ENCODE measurements at regions not wholly inside any gene's neighbourhood (a gene's known extent, or its start where the extent isn't known, plus 50 kb on each side); places are given as distances from the start of the nearest gene placed in this dataset.
A peak's percentile ranks its signal among the peaks of the same experiment; 100 is the strongest.

DNA sequence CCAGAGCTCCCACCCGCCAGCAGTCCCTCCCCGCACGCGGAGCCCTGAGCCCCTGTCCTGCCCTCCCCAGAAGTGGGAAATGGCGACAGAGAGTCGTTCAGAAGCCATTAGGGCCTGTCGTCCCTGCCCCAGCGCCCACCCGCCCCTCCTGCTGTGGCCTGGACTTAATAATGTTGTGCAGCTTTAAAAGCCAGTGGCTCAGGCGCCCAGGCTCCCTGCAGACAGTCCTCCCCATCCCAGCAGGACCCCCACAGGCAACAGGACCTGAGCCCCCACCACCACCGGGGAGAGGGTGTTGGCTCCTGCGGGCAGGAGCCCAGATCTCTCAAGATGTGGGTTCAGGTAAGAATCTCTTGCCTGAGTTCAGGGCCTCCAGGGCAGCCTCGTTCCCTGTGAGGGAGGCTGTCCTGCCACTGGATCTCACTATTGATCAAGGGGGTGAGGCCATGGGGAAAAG lies 125.3 kb upstream of the RUNX3 start:
- DNase-seq = no peak

DNA sequence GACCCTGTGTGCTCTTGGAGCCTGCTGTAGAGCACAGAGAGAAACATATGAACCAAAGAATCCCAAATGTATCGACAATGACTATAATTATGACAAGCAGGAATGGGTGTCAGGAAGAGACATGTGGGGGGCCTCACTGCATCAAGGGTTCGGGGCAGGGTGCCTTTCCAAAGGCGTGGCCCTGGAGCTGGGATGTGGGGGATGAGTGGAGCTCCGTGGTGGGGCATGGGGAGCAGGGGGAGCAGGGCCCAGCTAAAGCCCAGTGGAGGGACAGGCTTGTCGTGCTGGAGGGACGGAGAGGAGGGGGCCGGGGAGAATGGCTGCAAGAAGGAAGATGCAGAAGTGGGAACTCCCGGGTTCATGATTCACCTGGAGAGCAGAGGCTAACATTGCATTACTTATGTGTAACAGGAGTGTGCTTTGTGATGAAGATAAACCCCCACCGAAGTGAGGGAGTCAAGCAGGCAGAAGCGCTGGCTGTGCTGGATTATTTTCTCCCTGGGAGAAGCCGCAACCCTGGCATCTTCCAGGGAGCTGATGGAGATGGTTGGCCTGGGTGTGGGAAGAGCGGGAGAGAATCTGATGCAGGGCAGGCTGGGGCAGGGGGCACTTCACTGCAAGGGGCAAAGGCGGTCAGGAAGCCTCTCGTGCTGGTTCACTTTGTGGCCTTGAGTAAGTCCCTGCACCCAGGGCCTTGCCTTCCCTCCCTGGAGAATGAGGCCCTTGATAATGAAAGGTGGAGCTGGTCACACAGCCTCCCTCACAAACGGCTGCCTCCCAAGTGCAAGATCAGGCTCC lies 124.6 kb upstream of the RUNX3 start:
- DNase-seq = no peak

DNA sequence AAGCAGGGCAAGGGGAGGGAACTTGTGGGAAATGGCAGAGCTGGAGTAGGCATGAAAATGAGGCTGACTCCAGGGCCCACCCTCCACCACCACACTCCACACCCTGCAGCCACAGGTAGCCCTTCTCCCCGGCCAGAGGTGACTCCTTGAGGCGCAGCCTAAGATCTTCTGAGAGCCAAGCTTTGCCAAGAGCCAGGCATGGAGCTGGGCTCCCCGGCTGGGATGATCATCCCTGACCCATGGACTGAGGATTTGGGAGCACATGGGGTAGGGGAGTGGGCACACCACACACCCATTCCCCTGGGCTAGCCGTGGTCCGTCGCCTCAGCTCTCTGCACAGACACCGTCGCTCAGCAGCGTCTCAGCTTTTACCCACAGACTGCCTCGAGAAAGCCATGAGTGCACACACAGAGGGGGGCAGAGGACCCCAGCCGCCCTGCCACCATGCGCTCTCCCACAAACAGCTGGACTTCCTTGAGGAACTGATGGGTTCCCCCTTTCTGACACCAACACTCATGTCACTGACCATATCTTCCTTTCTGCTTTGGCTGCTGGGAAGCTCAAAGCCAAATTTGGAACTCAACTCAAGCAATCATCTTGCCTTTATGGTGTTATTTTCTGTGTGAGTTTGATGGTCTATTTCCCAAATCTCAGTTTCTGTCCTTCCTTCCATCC lies 123.6 kb upstream of the RUNX3 start:
- no peak for DNase-seq

DNA sequence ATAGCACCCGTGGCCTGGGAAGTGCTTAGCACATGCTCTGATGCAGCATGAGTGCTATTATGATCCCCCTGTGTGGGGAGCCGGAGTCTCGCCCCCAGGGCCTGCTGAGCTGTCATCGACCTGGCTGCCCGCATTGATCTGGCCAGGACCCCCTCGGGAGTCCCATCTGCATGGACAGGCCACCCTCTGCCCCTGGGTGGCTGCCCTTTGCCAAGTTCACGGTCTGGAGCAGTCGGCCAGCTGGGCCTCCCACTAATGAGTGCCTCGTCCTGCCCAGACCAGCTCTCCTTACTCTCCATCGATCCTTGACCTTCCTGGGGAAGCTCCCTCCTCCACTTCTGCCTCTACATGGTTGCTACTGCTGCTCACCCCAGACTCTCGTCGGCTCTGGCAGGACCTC lies 121.8 kb upstream of the RUNX3 start:
- no peak for DNase-seq

DNA sequence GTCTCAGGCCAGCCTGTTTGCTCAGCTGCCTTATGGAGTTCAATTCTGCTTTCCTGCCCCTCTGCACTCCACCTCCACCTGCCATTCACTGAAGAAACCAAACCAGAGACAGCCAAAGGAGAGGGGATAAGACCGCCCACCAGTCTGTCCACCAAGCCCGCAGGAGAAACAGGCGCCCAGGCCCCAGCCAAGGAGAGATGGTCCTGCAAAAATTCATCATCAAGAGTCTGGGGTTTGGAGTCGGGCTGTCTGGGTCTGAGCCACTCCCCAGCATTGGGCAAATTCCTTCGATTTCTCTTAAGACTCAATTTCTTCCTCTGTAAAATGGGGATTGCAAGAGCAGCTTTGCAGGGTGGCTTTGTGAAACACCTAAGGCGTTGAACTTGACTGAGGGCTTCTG lies 121.4 kb upstream of the RUNX3 start:
- DNase-seq = no peak

DNA sequence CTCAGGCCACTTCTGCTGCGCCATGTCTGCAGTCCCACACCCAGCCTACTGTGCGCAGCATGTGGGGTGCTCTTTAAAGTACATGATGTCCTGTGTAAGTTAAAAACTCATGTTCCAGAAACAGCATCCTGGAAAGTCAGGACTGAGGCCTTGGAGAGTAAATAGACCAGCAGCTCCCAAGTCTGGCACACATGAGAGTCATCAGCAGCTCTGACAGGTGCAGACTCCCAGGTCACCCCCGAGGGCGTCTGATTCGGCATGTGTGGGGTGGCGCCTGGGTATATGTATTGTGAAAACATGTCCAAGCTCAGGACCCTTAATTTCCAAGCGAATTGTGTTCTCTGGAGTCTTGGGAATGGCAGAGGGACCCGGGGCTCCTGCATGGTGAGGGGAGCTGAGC lies 120.1 kb upstream of the RUNX3 start:
- no peak for DNase-seq

DNA sequence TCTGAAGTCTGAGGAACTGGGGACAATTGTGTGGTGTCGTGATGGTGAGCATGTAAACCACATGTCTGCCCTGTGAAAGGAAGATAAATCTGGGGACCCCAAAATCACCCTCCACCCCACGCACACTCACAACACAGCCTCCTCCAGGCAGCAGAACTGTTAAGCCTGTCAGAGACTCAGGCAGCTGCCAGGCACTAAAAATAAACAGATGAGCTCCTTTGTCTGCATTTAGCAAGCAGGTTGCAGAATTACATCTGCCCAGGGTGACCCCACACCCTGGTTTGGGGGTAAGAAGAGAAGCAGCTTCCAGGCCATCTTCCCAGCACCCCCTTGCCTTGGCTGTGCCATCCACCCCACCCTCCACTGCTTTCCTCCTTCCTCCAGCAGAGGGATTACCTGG lies 119.1 kb upstream of the RUNX3 start:
- no peak for DNase-seq

DNA sequence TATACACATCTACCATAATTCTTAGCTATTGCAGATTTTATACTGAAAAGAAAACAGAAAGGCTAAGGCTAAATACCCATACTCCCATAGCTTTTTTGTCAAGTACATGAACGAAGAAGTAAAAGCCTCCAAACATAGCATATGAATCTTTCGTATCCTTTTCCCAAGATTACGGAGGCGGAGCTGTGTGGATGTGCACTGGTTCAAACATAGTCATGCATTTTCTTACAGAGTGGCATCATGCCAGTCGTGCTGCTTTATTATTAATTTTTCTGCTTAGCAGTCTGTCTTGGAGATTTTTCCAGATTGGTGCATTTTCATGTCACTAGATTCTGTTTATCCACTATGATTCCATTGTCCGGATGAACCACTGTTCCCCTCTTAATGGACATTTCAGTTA lies 118.7 kb upstream of the RUNX3 start:
- DNase-seq = no peak

DNA sequence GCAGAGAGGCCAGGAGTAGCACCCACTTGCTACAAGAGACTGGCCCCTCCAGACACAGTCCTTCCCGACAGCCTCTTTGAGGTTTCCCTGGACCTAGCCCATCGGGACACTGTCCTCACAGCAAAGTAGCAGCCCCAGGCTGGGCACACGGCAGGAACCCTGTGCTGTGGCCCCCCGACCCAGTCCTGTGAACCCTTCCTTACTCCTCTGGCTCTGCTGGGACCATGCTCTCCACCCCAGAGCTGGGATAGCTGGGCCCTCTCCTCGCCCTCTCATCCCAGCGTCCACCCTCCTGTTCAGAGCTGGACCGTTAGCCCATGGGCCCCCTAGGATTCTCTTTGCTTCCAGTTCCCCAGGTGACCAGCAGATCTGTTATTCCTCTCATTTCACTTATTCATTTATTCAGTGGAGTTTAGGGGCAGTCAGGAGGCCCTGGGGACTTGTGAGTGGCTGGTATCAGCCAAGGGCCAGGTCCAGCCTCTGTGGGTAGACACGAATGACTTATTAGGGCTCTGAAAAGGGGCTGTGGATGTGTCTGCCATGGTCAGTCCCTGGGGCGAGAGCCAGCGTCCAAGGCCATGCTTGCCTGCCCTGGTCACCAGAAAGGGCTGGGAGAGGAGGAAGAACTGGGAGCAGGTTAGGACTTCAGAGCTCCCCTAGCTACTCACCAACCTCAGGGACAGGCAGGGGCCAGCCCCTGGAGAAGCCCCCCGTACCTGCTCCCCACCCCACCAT lies 117.6 kb upstream of the RUNX3 start:
- DNase-seq = no peak

DNA sequence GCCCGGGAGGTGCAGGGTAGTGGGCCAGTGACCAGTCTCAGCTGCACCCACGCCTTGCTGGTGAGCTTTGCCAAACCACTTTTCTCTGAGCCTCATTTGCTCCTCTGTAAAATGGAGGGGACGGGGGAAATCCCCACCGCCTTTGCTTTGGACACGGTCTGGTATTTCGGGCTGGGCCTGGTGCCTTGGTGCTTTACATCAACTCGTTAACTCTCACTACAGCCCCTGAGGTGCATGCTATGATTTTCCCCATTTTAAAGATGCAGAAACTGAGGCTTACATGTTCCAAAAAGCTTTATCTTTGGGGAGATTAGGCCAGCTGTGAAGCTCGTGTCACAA lies 116.1 kb upstream of the RUNX3 start:
- no peak for DNase-seq

DNA sequence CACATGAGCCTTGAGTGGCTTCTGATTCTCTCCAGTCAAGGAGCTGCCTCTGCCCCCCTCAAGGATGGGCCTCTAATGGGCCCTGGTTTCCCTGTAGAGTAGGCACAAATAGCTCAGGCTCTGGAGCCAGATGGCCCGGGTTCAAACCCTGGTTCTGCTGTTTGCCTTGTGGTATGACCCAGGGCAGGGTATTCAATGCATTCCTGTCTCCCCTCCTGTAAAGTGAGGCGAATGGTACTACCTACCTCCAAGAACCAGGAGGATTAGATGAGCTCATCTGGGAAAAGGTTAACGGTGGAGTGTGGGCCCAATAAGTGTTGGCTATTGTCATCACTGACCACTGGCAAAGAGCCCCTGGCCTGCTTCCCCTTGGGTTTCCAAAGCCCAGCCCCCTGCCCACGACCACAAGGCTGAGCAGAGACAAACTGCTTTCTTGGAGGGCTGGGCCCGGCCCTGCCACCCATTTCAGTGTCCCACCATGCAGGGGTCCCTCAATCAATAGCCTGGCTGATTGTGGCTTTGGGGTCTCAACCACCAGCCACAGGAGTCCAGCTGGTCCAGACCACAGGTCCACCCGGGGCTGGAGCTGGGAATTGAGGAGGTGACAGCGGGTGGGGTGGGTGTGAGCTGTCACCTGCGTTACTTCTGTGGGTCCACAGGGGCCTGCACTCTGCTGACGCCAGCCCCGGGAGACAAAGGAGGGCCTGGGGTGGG lies 115.6 kb upstream of the RUNX3 start:
- DNase-seq = no peak

DNA sequence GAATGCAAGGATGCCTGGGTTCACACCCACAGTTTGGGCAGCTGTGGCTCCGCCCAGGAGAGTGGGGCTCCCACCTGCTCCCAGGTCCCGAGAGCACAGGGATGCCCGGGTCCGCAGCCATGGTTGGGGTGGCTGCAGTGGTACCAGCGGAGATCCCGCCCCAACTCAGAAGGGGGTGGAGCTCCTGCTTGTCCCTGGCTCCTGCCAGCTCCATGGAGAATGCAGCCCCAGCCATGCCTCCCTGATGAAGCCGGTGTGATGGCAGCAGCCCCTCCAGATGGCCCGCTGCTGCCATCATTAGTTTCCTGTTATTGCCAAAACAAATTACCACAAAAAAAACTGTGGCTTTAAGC lies 113.1 kb upstream of the RUNX3 start:
- no peak for DNase-seq

DNA sequence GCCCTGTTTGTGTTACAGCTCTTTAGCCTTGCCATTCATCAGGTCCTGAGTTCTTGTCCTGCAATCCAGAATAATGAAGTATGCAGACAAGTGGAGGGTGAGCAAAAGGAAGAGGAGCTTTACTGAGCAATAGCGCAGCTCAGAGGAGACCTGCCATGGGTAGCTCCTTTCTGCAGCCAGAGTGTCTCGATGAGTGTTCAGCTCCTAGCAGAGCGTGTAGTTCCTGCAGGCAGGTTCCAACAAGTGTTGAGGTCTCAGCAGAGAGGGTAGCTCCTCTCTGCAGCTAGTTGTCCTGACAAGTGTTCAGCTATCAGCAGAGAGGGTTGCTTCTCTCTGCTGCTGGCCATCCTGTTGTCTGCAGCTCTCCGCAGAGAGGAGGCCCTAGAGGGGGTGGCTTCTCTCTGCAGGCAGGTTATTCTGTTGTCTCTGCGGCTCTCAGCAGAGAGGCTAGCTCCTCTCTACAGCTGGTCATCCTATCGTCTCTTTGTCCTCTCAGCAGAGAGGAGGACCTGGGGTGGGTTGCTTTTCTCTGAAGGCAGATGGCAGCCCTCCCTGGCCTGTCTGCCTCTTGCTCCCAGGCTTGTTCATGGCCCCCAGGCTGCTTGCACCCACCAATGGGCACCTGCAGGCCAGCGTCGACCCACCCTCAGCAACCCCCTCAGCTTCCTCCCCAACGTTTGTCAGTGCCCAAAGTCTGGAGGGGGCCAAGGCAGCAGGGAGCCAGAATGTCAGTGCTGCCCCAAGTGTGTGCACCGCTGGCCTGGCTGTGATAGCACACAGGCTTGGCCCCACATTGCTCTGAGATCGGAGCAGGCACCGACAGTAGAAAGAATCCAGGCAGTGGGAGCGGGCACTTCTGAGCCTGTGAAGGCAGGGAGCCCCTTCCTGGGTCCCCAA lies 112.5 kb upstream of the RUNX3 start:
- no peak for DNase-seq

DNA sequence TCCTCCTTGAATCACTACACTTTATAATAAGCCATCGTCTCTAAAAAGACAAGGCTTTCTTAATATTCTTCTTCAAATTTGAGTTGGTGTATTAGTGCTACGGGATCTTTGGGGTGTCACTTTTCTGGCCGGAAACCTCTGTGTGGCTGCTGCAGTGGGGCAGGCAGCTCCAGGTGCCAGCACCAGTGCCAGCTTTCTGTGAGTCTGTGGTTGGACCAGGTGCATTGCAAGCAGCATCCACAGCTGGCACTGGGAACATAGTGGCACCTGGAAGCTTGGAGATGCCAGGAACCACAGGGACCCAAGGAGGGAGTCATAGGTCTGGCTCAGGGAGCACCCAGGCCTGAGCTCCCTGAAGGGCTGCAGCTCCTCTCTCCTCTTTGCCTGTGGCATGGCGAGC lies 111.8 kb upstream of the RUNX3 start:
- DNase-seq = no peak

DNA sequence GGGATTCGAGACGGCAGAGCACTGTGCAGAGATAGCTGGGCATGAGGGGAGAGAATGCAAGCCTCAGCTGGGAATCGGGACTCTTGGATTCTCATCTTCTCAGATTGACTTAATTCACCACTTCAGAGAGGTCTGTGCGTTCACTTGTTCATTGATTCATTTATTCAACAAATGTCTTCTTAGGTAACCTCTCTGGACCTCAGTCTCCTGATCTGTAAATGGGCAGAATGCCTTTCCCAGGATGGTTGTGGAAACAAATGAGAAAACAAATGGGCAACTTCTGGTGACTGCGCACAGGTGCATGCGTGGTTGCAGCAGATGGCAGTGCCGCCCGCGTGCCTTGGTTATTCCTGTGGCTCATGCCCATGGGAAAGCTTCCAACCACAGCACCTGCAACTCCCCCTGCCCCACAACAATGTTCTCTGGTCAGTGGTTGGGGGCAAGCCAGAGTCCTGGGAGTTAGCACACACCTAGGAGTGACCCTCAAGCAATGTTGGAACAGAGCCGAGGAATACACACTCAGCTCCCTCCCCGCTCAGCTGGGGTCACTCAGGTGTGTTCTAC lies 110.1 kb upstream of the RUNX3 start:
- DNase-seq = no peak

DNA sequence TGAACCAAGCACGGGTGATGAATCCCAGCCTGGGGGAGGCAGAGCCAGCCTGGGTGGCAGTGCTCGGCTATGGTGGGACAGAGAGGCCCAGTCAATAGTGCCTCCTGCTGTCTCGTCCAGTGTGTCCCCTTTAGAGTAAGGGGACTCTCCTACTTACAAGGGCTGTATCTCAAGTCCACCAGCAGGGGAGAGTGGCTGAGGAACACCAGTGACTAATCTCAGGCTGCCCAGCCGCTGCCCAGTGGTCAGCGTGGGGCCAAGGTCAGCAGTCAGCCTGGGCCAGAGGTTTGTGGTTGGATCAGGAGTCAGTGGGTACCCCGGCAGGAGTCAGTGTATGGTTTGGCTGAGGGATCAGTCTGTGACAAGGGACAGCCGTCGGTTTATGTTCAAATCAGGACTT lies 109.2 kb upstream of the RUNX3 start:
- DNase-seq = no peak

DNA sequence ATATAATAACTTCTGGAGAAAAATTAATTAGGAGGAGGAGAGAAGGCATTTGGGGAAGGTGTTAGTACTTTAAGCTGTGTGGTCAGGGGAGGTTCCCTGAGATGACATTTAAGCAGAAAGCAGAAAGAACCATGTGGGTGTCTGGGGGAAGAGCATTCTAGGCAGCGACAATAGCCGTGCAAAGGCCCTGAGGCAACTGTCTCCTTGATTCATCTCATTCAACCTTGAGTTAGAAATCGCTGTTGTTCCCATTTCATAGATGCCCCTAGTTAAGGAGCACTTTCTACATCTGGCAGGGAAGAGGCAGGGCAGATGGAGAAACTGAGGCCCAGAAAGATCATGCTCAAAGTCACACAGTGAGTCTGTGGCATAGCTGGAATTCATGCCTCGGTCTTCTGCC lies 108.6 kb upstream of the RUNX3 start:
- DNase-seq = no peak

DNA sequence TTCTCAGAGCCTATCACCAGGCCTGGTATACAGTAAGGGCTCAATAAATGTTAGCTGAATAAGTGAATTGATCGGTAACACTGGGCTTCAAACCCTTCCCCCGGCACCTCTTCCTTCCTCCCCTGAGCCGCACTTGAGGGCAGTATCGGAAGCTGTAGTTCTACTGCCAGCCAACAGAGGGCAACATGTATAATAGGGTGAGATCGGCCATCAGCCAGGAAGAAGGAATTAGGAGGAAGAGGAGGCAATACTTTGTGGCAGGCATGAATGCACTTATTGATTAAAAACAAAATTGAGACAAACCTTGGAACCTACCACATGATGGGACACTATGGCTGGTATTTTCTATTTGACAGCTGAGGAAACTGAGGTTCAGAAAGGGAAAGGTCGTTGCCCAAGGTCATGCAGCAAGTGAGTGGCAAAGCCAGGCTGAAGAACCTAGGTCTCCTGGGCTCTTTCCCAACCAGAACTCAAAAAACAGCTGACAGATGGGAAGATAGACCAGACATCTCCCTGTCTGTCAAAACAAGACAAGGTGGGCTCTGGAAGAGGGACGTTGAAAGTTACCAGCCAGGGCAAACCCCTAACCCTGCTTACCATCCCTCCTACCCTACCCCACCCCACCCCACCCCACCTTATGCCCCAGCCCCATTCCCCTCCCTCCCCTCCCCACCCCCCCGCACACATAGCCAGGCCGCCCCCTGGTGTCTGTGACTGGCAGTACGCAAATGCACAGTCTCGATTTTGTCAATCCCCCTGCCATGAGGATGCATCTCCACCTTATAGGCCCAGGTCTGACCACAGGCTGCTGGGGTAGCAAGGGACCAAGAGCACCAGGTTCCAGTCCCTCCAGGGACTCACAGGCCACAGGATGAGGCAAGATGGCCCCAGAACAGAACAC lies 107.3 kb upstream of the RUNX3 start:
- peak; percentile 25 to 62 (median 46) for DNase-seq

DNA sequence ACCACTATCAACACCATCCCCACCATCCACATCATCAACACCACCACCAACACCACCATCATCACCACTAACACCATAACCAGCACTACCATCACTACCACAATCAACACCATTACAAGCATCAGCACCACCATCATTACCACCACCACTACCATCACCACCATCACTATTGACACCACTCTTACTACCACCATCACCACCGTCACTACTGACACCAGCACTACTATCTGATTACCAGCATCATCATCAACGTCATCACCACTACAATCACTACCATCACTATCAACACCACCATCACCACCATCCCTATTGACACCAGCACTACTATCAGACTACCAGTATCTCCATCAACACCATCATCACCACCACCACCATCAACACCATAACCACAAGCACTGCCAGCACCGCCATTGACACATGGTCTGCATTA lies 106.1 kb upstream of the RUNX3 start:
- DNase-seq = no peak

DNA sequence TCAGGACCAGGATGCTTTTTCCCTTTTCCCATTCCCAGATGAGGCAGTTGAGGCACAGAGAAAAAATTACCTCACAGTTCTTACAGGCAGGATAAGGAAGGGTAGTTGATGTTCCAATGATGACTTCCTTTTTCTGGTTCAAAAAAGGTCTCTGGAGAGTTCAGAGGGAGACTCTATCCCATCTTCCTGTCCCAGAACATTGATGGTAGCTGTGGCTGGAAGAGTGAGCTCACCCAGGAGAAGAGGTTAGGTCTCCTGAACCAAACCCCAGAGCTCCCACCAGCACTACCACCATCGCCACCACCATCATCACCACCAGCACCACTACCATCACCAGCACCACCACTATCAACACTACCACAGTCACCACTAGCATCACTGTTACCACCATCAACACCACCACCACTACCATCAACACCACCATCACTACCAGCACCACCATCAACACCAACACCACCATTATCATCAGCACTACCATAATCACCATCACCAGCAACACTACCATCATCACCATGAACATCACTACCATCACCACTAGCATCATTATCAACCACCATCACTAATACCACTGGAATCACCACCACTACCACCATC lies 105.5 kb upstream of the RUNX3 start:
- no peak for DNase-seq

Measured in activated naive CD4-positive, alpha-beta T cell (primary cell).